Adrenal gland (tissue), 9 donors: ENCODE measurements at regions not wholly inside any gene's neighbourhood (a gene's known extent, or its start where the extent isn't known, plus 50 kb on each side); places are given as distances from the start of the nearest gene placed in this dataset.

Experiments used
- DNase-seq, 7 donors: peaks; one replicate each; pipeline ENCODE4 v3.0.0-alpha.2; 2019 to 2020
- H3K27ac ChIP-seq, 5 donors: fragments of 200-600 bp; sonication (generic) in 4 of 5; 1 replicate in 3 of 5; 2 replicates in 2 of 5; pipeline versions ENCODE4 v1.5.1 to v1.8.0; 2016 to 2020; ENCODE audit warnings: mild to moderate bottlenecking in 1 of 5
- H3K27me3 ChIP-seq: fragments of 200-600 bp; 2 replicates; pipeline ENCODE4 v1.8.0; 2021
- H3K36me3 ChIP-seq, 2 donors: fragments of 200-600 bp; replicated peaks in 1 of 2; 1 replicate in 1 of 2; 2 replicates in 1 of 2; pipeline versions ENCODE4 v1.5.1 to v1.8.0; 2018 to 2022
- H3K4me1 ChIP-seq, 2 donors: fragments of 200-600 bp; replicated peaks in 1 of 2; 1 replicate in 1 of 2; 2 replicates in 1 of 2; pipeline versions ENCODE4 v1.5.1 to v1.8.0; 2018 to 2021
- H3K4me3 ChIP-seq, 4 donors: fragments of 200-600 bp; sonication (generic) in 3 of 4; one replicate each; pipeline ENCODE4 v1.5.1; 2016 to 2018
- H3K9me3 ChIP-seq, 3 donors: fragments of 200-600 bp; sonication (generic) in 1 of 3; replicated peaks in 1 of 3; 1 replicate in 2 of 3; 2 replicates in 1 of 3; pipeline versions ENCODE4 v1.5.1 to v1.8.0; 2016 to 2021
- POLR2A ChIP-seq, 2 donors: fragments of 450-650 bp; IDR thresholded peaks; one replicate each; pipeline ENCODE4 v1.6.1; 2017; ENCODE audit warnings: antibody characterized with exemption in 2 of 2, mild to moderate bottlenecking in 2 of 2, moderate library complexity in 1 of 2
- WGBS, 4 donors: extraction: QIAGEN DNeasy Blood & Tissue Kit in 2 of 4; methylation state at CpG; one replicate each; pipeline versions ENCODE4 v1.1.5 to v1.1.7; 2013 to 2017; 5-methylcytosine and 5-hydroxymethylcytosine counted together
- intact Hi-C, 2 donors: fragments of 100-400 bp; cut with DNase I; formaldehyde crosslinking; loops; one replicate each; pipeline versions ENCODE4 v1.14.1 to v1.15.0; 2022 to 2023
- TF ChIP-seq, protein P1 (sequence below), 6 experiments: fragments of 450-650 bp in 4 of 6; fragments of 200-600 bp in 2 of 6; sonication (generic) in 1 of 6; IDR thresholded peaks; 1 replicate in 5 of 6; 2 replicates in 1 of 6; pipeline versions ENCODE4 v1.5.1 to v1.8.0; 2016 to 2021; ENCODE audit warnings: antibody characterized with exemption in 6 of 6, mild to moderate bottlenecking in 2 of 6, moderate library complexity in 1 of 6
- donor health status: healthy with polysubstance abuse.
- donor health status: Bipolar disorder and iron deficiency.
- donor health status: DM: yes; HTN: yes; CAD: no.
- donor health status: DM: no; HTN: no; CAD: no.
- donor health status: DM: no; HTN: no; CAD: no.

GRCh38 chr5:2382776-2383697, 368.4 kb downstream of the IRX2 start:
- H3K27ac ChIP-seq: no peak overlapping the region
- no peak for TF ChIP-seq POLR2A (IDR thresholded peaks at IDR 0.05)
- TF ChIP-seq, protein P1, sequence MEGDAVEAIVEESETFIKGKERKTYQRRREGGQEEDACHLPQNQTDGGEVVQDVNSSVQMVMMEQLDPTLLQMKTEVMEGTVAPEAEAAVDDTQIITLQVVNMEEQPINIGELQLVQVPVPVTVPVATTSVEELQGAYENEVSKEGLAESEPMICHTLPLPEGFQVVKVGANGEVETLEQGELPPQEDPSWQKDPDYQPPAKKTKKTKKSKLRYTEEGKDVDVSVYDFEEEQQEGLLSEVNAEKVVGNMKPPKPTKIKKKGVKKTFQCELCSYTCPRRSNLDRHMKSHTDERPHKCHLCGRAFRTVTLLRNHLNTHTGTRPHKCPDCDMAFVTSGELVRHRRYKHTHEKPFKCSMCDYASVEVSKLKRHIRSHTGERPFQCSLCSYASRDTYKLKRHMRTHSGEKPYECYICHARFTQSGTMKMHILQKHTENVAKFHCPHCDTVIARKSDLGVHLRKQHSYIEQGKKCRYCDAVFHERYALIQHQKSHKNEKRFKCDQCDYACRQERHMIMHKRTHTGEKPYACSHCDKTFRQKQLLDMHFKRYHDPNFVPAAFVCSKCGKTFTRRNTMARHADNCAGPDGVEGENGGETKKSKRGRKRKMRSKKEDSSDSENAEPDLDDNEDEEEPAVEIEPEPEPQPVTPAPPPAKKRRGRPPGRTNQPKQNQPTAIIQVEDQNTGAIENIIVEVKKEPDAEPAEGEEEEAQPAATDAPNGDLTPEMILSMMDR (IDR thresholded peaks at IDR 0.05): no peak
- no peaks in the 10 kb centered on the region for H3K27me3 ChIP-seq
- H3K9me3 ChIP-seq: no peaks in the 10 kb centered on the region
- H3K4me3 ChIP-seq: no peak overlapping the region
- WGBS, 4 donors: 64 to 72% (median 70%) methylated on average over 15 to 20 of the region's 20 CpGs
- intact Hi-C loops: no loop called here
- no peak for DNase-seq
- H3K4me1 ChIP-seq: no peaks in the 10 kb centered on the region
- H3K36me3 ChIP-seq: no peaks in the 10 kb centered on the region

GRCh38 chr5:2381861-2382260, 369.6 kb downstream of the IRX2 start:
- intact Hi-C loops: no loop called here
- Histone ChIP-seq H3K27ac (no peak overlapping the region), H3K9me3 (no peaks in the 10 kb centered on the region), H3K36me3 (no peaks in the 10 kb centered on the region), H3K27me3 (no peaks in the 10 kb centered on the region), H3K4me1 (no peaks in the 10 kb centered on the region), H3K4me3 (no peak overlapping the region)
- WGBS, 4 donors: 56 to 71% (median 66%) methylated on average over 3 to 5 of the region's 5 CpGs
- no peak for DNase-seq
- TF ChIP-seq, protein P1 (IDR thresholded peaks at IDR 0.05): no peak
- no peak for TF ChIP-seq POLR2A (IDR thresholded peaks at IDR 0.05)

DNA sequence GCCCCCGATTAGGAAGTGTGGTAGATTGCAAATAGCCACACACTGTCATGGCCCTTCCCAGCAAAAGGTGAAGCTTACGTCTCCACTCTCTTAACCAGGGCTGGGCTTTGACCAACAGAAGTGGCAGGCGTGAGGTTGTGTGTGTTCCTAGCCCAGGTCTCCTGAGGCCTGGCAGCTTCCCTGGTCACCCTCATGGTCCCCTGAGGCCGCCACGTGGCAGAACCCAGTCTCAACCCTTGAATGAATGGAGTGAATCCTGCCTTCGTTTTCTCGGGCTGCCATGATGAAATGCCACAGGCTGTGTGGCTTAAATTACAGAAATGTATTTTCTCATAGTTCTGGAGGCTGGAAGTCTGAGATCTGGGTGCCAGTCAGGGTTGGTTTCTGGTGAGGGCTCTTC, 370.4 kb downstream of the IRX2 start:
- Histone ChIP-seq H3K9me3 (no peaks in the 10 kb centered on the region), H3K27ac (no peak overlapping the region), H3K4me1 (no peaks in the 10 kb centered on the region), H3K27me3 (no peaks in the 10 kb centered on the region), H3K36me3 (no peaks in the 10 kb centered on the region), H3K4me3 (no peak overlapping the region)
- intact Hi-C loops: no loop called here
- no peak for TF ChIP-seq POLR2A (IDR thresholded peaks at IDR 0.05)
- TF ChIP-seq, protein P1 (IDR thresholded peaks at IDR 0.05): no peak
- DNase-seq: no peak
- 79 to 84% (median 83%) methylated on average over 7 of the region's 7 CpGs for WGBS, 4 donors

GRCh38 chr5:2378976-2379375, 372.5 kb downstream of the IRX2 start:
- Histone ChIP-seq H3K36me3 (no peaks in the 10 kb centered on the region), H3K27me3 (no peaks in the 10 kb centered on the region), H3K9me3 (no peaks in the 10 kb centered on the region), H3K27ac (no peak overlapping the region), H3K4me3 (no peak overlapping the region), H3K4me1 (no peaks in the 10 kb centered on the region)
- DNase-seq: no peak
- WGBS, 4 donors: 29 to 62% (median 50%) methylated on average over 1 of the region's 1 CpG
- intact Hi-C loops: no loop called here
- no peak for TF ChIP-seq POLR2A (IDR thresholded peaks at IDR 0.05)
- TF ChIP-seq, protein P1 (IDR thresholded peaks at IDR 0.05): no peak
